ENCODE measurements at regions not wholly inside any gene's neighbourhood (a gene's known extent, or its start where the extent isn't known, plus 50 kb on each side); places are given as distances from the start of the nearest gene placed in this dataset.

DNA sequence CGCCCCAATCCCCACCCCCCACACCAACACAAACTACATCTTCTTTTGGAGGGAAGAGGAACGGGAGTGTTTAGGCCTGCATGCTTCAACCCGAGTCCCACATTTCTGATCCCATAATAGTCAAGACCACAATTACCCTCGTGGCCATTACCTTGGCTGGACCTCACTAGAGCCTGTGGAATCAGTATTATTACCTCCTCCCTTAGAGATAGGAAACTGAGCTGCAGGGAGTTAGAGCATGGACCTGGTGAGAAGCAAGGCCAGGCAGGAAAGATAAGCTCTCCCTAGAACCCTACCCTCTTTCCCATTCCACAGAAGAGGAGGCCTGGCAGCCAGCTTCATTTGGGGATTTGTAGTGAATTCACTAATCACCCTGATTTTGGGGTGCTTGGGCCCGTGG, 74.1 kb downstream of the NCR2 start:
- TF ChIP-seq, protein P1, sequence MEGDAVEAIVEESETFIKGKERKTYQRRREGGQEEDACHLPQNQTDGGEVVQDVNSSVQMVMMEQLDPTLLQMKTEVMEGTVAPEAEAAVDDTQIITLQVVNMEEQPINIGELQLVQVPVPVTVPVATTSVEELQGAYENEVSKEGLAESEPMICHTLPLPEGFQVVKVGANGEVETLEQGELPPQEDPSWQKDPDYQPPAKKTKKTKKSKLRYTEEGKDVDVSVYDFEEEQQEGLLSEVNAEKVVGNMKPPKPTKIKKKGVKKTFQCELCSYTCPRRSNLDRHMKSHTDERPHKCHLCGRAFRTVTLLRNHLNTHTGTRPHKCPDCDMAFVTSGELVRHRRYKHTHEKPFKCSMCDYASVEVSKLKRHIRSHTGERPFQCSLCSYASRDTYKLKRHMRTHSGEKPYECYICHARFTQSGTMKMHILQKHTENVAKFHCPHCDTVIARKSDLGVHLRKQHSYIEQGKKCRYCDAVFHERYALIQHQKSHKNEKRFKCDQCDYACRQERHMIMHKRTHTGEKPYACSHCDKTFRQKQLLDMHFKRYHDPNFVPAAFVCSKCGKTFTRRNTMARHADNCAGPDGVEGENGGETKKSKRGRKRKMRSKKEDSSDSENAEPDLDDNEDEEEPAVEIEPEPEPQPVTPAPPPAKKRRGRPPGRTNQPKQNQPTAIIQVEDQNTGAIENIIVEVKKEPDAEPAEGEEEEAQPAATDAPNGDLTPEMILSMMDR (IDR thresholded peaks at IDR 0.05 in 8 of 11, conservative IDR thresholded peaks at IDR 0.05 in 3 of 11), result no peak
- TF ChIP-seq POLR2A (IDR thresholded peaks at IDR 0.05) (no peak), POLR2AphosphoS5 (IDR thresholded peaks at IDR 0.05) (no peak)

All from spleen (tissue), 7 donors.